ENCODE measurements at regions not wholly inside any gene's neighbourhood (a gene's known extent, or its start where the extent isn't known, plus 50 kb on each side); places are given as distances from the start of the nearest gene placed in this dataset.

GRCh38 chr1:5157175-5157574, 502.8 kb downstream of the AJAP1 start:
- H3K4me3 ChIP-seq (ENCODE audit: low read length) = no peak overlapping the region
- DNase-seq (ENCODE audit: low read depth) = no peak
- TF ChIP-seq, protein P1, sequence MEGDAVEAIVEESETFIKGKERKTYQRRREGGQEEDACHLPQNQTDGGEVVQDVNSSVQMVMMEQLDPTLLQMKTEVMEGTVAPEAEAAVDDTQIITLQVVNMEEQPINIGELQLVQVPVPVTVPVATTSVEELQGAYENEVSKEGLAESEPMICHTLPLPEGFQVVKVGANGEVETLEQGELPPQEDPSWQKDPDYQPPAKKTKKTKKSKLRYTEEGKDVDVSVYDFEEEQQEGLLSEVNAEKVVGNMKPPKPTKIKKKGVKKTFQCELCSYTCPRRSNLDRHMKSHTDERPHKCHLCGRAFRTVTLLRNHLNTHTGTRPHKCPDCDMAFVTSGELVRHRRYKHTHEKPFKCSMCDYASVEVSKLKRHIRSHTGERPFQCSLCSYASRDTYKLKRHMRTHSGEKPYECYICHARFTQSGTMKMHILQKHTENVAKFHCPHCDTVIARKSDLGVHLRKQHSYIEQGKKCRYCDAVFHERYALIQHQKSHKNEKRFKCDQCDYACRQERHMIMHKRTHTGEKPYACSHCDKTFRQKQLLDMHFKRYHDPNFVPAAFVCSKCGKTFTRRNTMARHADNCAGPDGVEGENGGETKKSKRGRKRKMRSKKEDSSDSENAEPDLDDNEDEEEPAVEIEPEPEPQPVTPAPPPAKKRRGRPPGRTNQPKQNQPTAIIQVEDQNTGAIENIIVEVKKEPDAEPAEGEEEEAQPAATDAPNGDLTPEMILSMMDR (conservative IDR thresholded peaks at IDR 0.05; ENCODE audit: low read length) = no peak

GRCh38 chr1:5156416-5157120, 502.2 kb downstream of the AJAP1 start:
- H3K4me3 ChIP-seq (ENCODE audit: low read length) = no peak overlapping the region

GRCh38 chr1:5151511-5151910, 497.1 kb downstream of the AJAP1 start:
- no peak for DNase-seq (ENCODE audit: low read depth)
- no peak overlapping the region for H3K4me3 ChIP-seq (ENCODE audit: low read length)
- TF ChIP-seq, protein P1 (conservative IDR thresholded peaks at IDR 0.05; ENCODE audit: low read length) = no peak

More at GRCh38 chr1:5156416-5157120, 502.2 kb downstream of the AJAP1 start:
- TF ChIP-seq, protein P1 (conservative IDR thresholded peaks at IDR 0.05; ENCODE audit: low read length) = no peak
- DNase-seq (ENCODE audit: low read depth) = no peak

- TF ChIP-seq, protein P1 (conservative IDR thresholded peaks at IDR 0.05; ENCODE audit: low read length) = no peak
- DNase-seq (ENCODE audit: low read depth) = no peak
- no peak overlapping the region for H3K4me3 ChIP-seq (ENCODE audit: low read length)
Observed at GRCh38 chr1:5150191-5150590, 495.8 kb downstream of the AJAP1 start.

DNA sequence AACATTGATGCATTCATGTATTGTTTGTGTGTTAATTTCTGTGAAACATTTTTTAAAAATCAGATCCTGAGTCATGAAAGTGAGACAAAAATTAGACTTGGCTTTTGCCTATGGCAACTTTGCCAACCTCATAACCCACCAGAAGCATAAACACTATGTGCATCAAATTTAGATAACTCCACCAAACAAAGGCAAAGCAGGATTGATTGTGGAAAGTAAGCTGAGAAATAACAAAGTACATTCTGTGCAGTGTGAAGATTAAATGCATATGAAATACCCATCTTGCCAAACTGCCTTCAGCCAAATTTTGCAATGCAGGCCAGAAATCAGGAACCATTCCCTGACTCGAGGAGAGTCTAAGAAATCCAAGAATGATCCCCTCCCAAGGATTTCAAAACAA, 493.4 kb downstream of the AJAP1 start:
- no peak for DNase-seq (ENCODE audit: low read depth)
- TF ChIP-seq, protein P1 (conservative IDR thresholded peaks at IDR 0.05; ENCODE audit: low read length) = no peak
- no peak overlapping the region for H3K4me3 ChIP-seq (ENCODE audit: low read length)

DNA sequence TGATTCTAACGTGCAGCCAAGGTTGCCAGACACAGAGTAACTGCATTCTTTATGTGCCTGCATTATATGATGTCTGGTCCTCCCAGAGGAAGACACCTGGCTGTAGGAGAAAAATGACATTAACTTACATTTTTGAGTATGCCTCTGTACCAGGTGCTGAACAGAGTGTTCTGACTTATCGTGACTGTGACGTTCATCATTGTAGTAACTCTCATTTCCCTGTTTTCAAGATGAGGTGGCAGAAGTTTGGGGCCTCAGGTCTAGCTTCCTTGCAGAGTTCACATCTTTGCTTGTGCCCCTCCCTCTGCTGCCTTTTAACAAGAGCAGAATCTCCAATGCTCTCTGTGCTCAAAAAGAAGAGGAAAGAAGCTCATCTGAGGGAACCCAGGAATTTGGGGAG, 488.0 kb downstream of the AJAP1 start:
- DNase-seq (ENCODE audit: low read depth) = no peak
- TF ChIP-seq, protein P1 (conservative IDR thresholded peaks at IDR 0.05; ENCODE audit: low read length) = no peak
- H3K4me3 ChIP-seq (ENCODE audit: low read length) = no peak overlapping the region

GRCh38 chr1:5141750-5142149, 487.3 kb downstream of the AJAP1 start:
- TF ChIP-seq, protein P1 (conservative IDR thresholded peaks at IDR 0.05; ENCODE audit: low read length) = no peak
- DNase-seq (ENCODE audit: low read depth) = no peak
- no peak overlapping the region for H3K4me3 ChIP-seq (ENCODE audit: low read length)
